ENCODE measurements at regions not wholly inside any gene's neighbourhood (a gene's known extent, or its start where the extent isn't known, plus 50 kb on each side); places are given as distances from the start of the nearest gene placed in this dataset.
A peak's percentile ranks its signal among the peaks of the same experiment; 100 is the strongest.

DNA sequence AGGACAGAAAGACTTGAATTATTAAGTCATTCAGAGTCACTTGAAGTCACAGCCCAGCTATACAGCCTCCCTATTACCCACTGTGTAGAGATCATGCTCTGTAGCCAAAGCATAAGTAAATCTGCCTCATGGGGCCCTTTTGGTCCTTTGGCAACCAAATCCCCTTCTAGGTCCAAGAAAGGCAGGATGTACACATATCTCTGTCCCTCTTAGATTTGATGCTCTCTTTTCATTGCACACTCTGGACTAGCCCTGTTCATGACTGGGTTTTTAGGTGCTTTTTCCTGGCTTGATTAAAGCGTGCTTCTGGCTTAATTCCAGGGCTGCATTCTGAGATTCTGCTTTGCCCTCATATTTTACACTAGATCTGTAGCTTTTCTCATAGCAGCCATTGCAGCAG is 296.8 kb downstream of the TENT5A start:
- TF ChIP-seq CTCF (IDR thresholded peaks at IDR 0.05; ENCODE audit: insufficient read depth, low read depth, low read length, missing control alignments): no peak
- H3K4me3 ChIP-seq (ENCODE audit: low read depth, low read length): no peak overlapping the region
- peak; percentile 13 for DNase-seq (ENCODE audit: low read depth)

DNA sequence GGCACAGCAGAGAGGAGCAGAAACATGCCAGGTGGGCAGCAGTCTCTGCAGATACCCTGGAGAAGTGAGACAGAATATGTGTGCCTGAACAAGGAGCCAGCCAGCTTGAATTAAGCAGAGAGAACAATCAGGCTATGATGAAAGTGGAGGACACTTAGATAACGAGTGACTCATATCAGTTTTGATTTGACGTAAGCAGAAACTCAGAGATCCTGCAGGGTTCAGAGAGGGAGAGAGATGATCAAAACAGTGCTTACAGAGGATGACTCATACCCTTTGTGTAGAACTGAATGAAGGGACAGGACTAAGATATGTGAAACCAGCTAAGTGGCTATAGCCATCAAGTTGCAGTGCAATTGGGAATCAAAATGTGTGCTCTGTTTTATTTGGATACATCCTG is 300.7 kb downstream of the TENT5A start:
- DNase-seq (ENCODE audit: low read depth): peak; percentile 77
- TF ChIP-seq CTCF (IDR thresholded peaks at IDR 0.05; ENCODE audit: insufficient read depth, low read depth, low read length, missing control alignments): no peak
- no peak overlapping the region for H3K4me3 ChIP-seq (ENCODE audit: low read depth, low read length)

DNA sequence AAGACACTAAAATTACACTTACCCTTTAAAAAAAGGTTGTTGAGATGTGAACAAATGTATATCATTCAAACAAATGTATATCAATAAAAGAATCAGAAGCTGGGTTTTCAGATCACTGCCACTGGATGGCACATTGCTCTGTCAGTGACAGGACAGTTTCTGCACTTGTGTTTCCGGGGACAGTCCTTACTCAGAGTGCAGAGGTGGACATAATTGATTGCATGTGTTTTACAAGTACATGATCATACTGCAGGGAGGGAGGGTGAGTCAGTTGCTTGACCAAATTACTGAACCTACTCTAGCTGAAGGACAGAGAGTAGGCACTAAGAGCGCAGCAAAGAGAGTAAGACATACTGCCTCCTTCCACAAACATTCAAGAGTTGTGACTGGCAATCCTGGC is 302.3 kb downstream of the TENT5A start:
- H3K4me3 ChIP-seq (ENCODE audit: low read depth, low read length): no peak overlapping the region
- TF ChIP-seq CTCF (IDR thresholded peaks at IDR 0.05; ENCODE audit: insufficient read depth, low read depth, low read length, missing control alignments): no peak
- DNase-seq (ENCODE audit: low read depth): peak; percentile 3

- no peak for TF ChIP-seq CTCF (IDR thresholded peaks at IDR 0.05; ENCODE audit: insufficient read depth, low read depth, low read length, missing control alignments)
- H3K4me3 ChIP-seq (ENCODE audit: low read depth, low read length): no peak overlapping the region
These were observed 306.0 kb downstream of the TENT5A start for GRCh38 chr6:81446509-81446908.

GRCh38 chr6:81439417-81439816 is 313.1 kb downstream of the TENT5A start:
- H3K4me3 ChIP-seq (ENCODE audit: low read depth, low read length): no peak overlapping the region
- DNase-seq (ENCODE audit: low read depth): no peak
- TF ChIP-seq CTCF (IDR thresholded peaks at IDR 0.05; ENCODE audit: insufficient read depth, low read depth, low read length, missing control alignments): no peak

More at GRCh38 chr6:81446509-81446908, 306.0 kb downstream of the TENT5A start:
- no peak for DNase-seq (ENCODE audit: low read depth)

- H3K4me3 ChIP-seq (ENCODE audit: low read depth, low read length): no peak overlapping the region
- no peak for TF ChIP-seq CTCF (IDR thresholded peaks at IDR 0.05; ENCODE audit: insufficient read depth, low read depth, low read length, missing control alignments)
- no peak for DNase-seq (ENCODE audit: low read depth)
These were observed 315.5 kb downstream of the TENT5A start for GRCh38 chr6:81436990-81437389.

- DNase-seq (ENCODE audit: low read depth): no peak
- H3K4me3 ChIP-seq (ENCODE audit: low read depth, low read length): no peak overlapping the region
- no peak for TF ChIP-seq CTCF (IDR thresholded peaks at IDR 0.05; ENCODE audit: insufficient read depth, low read depth, low read length, missing control alignments)
These were observed 339.2 kb downstream of the TENT5A start for GRCh38 chr6:81413306-81413705.
